WI38 (cell line): ENCODE measurements at regions not wholly inside any gene's neighbourhood (a gene's known extent, or its start where the extent isn't known, plus 50 kb on each side); places are given as distances from the start of the nearest gene placed in this dataset.

Experiments used
- H3K4me3 ChIP-seq: 2 replicates; pipeline ENCODE4 v1.5.1; 2011; ENCODE audit warnings: low read depth, mild to moderate bottlenecking, control low read depth, low read length
- CTCF ChIP-seq: IDR thresholded peaks from 2 replicates; pipeline ENCODE4 v1.5.1; 2012; ENCODE audit warnings: low read depth, mild to moderate bottlenecking, control low read depth, low read length

GRCh38 chr5:142435410-142436115 is 110.7 kb upstream of the SPRY4 start:
- TF ChIP-seq CTCF, result no peak
- H3K4me3 ChIP-seq, result no peak overlapping the region

- TF ChIP-seq CTCF, result no peak
- no peak overlapping the region for H3K4me3 ChIP-seq
Measured at GRCh38 chr5:142434322-142434612, 109.4 kb upstream of the SPRY4 start.

GRCh38 chr5:142433526-142434321 is 108.9 kb upstream of the SPRY4 start:
- no peak for TF ChIP-seq CTCF
- H3K4me3 ChIP-seq, result no peak overlapping the region

GRCh38 chr5:142432961-142433360 is 108.1 kb upstream of the SPRY4 start:
- no peak for TF ChIP-seq CTCF
- H3K4me3 ChIP-seq, result no peak overlapping the region

GRCh38 chr5:142432369-142432863 is 107.6 kb upstream of the SPRY4 start:
- TF ChIP-seq CTCF, result no peak
- H3K4me3 ChIP-seq, result no peak overlapping the region

- TF ChIP-seq CTCF, result no peak
Measured at GRCh38 chr5:142428773-142429473, 104.1 kb upstream of the SPRY4 start.

More at GRCh38 chr5:142428773-142429473, 104.1 kb upstream of the SPRY4 start:
- H3K4me3 ChIP-seq, result no peak overlapping the region
